ENCODE measurements at regions not wholly inside any gene's neighbourhood (a gene's known extent, or its start where the extent isn't known, plus 50 kb on each side); places are given as distances from the start of the nearest gene placed in this dataset.

GRCh38 chr1:104636581-104636980, 886.9 kb downstream of the AMY1C start:
- TF ChIP-seq POLR2AphosphoS5 (IDR thresholded peaks at IDR 0.05) (no peak), POLR2A (IDR thresholded peaks at IDR 0.05) (no peak)
- TF ChIP-seq, protein P1, sequence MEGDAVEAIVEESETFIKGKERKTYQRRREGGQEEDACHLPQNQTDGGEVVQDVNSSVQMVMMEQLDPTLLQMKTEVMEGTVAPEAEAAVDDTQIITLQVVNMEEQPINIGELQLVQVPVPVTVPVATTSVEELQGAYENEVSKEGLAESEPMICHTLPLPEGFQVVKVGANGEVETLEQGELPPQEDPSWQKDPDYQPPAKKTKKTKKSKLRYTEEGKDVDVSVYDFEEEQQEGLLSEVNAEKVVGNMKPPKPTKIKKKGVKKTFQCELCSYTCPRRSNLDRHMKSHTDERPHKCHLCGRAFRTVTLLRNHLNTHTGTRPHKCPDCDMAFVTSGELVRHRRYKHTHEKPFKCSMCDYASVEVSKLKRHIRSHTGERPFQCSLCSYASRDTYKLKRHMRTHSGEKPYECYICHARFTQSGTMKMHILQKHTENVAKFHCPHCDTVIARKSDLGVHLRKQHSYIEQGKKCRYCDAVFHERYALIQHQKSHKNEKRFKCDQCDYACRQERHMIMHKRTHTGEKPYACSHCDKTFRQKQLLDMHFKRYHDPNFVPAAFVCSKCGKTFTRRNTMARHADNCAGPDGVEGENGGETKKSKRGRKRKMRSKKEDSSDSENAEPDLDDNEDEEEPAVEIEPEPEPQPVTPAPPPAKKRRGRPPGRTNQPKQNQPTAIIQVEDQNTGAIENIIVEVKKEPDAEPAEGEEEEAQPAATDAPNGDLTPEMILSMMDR (IDR thresholded peaks at IDR 0.05) = no peak
